Endothelial cell of umbilical vein (primary cell): ENCODE measurements at regions not wholly inside any gene's neighbourhood (a gene's known extent, or its start where the extent isn't known, plus 50 kb on each side); places are given as distances from the start of the nearest gene placed in this dataset.

ENCODE experiments used
- BruUV-seq: library from RNA; stranded (reverse); fragments of 400-500 nt; replicated peaks from 2 replicates; lab custom pipeline; 2021; lab: Mats Ljungman, UMichigan
- CTCF ChIA-PET: fragments of 300-600, 350-600 bp; sonication (Branson Sonifier 250); formaldehyde crosslinking; loops from one replicate; lab custom pipeline; 2021; ENCODE audit warnings: antibody characterized with exemption, inconsistent platforms; lab: Charles Lee
- POLR2A ChIA-PET: fragments of 300-600, 350-600 bp; sonication (Branson Sonifier 250); formaldehyde crosslinking; loops from one replicate; lab custom pipeline; 2021; ENCODE audit warnings: antibody characterized with exemption, inconsistent platforms; lab: Charles Lee
- DNase-seq: peaks from one replicate; pipeline ENCODE4 v3.0.0-alpha.2; 2011; ENCODE audit warnings: low read depth, low spot score
- FAIRE-seq: peaks from 2 replicates; lab custom pipeline; 2011; peaks lifted over from hg19 to GRCh38; lab: Jason Lieb, UNC
- H2AFZ ChIP-seq: 2 replicates; pipeline ENCODE4 v1.6.0; 2012; ENCODE audit warnings: low read depth, low read length, control low read depth, inconsistent platforms
- H3K27ac ChIP-seq: 2 replicates; pipeline ENCODE4 v1.5.1; 2011; ENCODE audit warnings: low read depth, mild to moderate bottlenecking, control low read depth, low read length, moderate library complexity; ENCODE audit not compliant: insufficient read depth
- H3K27me3 ChIP-seq, 2 experiments: 2 replicates each; pipeline versions ENCODE4 v1.6.0 to v1.6.1; 2011; ENCODE audit warnings: low read length in 2 of 2, mixed read lengths in 1 of 2; ENCODE audit not compliant: control insufficient read depth in 2 of 2, insufficient read depth in 2 of 2
- H3K36me3 ChIP-seq, 2 experiments: 2 replicates in 1 of 2; 3 replicates in 1 of 2; pipeline ENCODE4 v1.5.1; 2011; ENCODE audit warnings: low read length in 2 of 2, mild to moderate bottlenecking in 1 of 2, moderate library complexity in 1 of 2; ENCODE audit not compliant: control insufficient read depth in 2 of 2, insufficient read depth in 2 of 2; ENCODE audit errors: extremely low read depth in 1 of 2
- H3K4me1 ChIP-seq: 3 replicates; pipeline ENCODE4 v1.5.1; 2011; ENCODE audit warnings: mild to moderate bottlenecking, low read length; ENCODE audit not compliant: control insufficient read depth, insufficient read depth; ENCODE audit errors: extremely low read depth
- H3K4me2 ChIP-seq: 2 replicates; pipeline ENCODE4 v1.6.1; 2011; ENCODE audit warnings: low read length, control low read depth, mixed read lengths; ENCODE audit not compliant: insufficient read depth
- H3K4me3 ChIP-seq, 3 experiments: fragments of 200-600 bp in 1 of 3; sonication (generic), shearing (Covaris generic) in 1 of 3; replicated peaks in 1 of 3; 2 replicates each; pipeline ENCODE4 v1.5.1; 2011 to 2016; ENCODE audit warnings: control low read depth in 3 of 3, low read length in 3 of 3, mild to moderate bottlenecking in 2 of 3, inconsistent platforms in 1 of 3, low read depth in 1 of 3, moderate library complexity in 1 of 3; ENCODE audit not compliant: insufficient read depth in 1 of 3
- H3K79me2 ChIP-seq: 2 replicates; pipeline ENCODE4 v1.6.0; 2012; ENCODE audit warnings: low read length, inconsistent platforms; ENCODE audit not compliant: control insufficient read depth, insufficient read depth
- H3K9ac ChIP-seq: replicated peaks from 2 replicates; pipeline ENCODE3; 2011; ENCODE audit warnings: low read length, control low read depth; ENCODE audit not compliant: insufficient read depth; ENCODE audit errors: extremely low read depth
- H3K9me1 ChIP-seq: replicated peaks from 3 replicates; pipeline ENCODE4 v1.6.0; 2011; ENCODE audit warnings: mild to moderate bottlenecking, low read length; ENCODE audit not compliant: control insufficient read depth, insufficient read depth; ENCODE audit errors: extremely low read depth
- H3K9me3 ChIP-seq: replicated peaks from 2 replicates; pipeline ENCODE4 v1.5.1; 2012; ENCODE audit warnings: low read length, inconsistent platforms; ENCODE audit not compliant: control insufficient read depth, insufficient read depth
- H4K20me1 ChIP-seq: replicated peaks from 2 replicates; pipeline ENCODE3; 2011; ENCODE audit warnings: mild to moderate bottlenecking, low read length; ENCODE audit not compliant: control insufficient read depth, insufficient read depth; ENCODE audit errors: extremely low read depth
- EZH2 ChIP-seq: IDR thresholded peaks from 2 replicates; pipeline ENCODE4 v1.6.1; 2012; ENCODE audit warnings: borderline replicate concordance, low read depth, mild to moderate bottlenecking, moderate library complexity, low read length, inconsistent platforms; ENCODE audit not compliant: severe bottlenecking
- FOS ChIP-seq: IDR thresholded peaks from 2 replicates; pipeline ENCODE4 v1.6.1; 2011; ENCODE audit warnings: mild to moderate bottlenecking, low read length, moderate library complexity, borderline replicate concordance; ENCODE audit not compliant: insufficient read depth
- GATA2 ChIP-seq: IDR thresholded peaks from 2 replicates; pipeline ENCODE4 v1.7.0; 2011; ENCODE audit warnings: low read depth, mild to moderate bottlenecking, moderate library complexity, mixed read lengths, low read length; ENCODE audit not compliant: insufficient read length, insufficient read depth
- JUN ChIP-seq: IDR thresholded peaks from 2 replicates; pipeline ENCODE4 v1.6.1; 2011; ENCODE audit warnings: borderline replicate concordance, low read depth; ENCODE audit not compliant: insufficient read length, insufficient read depth
- MAX ChIP-seq: IDR thresholded peaks from 2 replicates; pipeline ENCODE4 v1.6.1; 2011; ENCODE audit not compliant: insufficient read depth, insufficient read length
- MYC ChIP-seq: IDR thresholded peaks from one replicate; pipeline ENCODE4 v1.6.1; 2011; ENCODE audit warnings: mild to moderate bottlenecking, low read depth, low read length
- POLR2A ChIP-seq: IDR thresholded peaks from 2 replicates; pipeline ENCODE4 v1.6.1; 2012; ENCODE audit warnings: low read depth, mild to moderate bottlenecking, control low read depth, low read length
- POLR2AphosphoS5 ChIP-seq: IDR thresholded peaks from 2 replicates; pipeline ENCODE4 v1.6.1; 2012; ENCODE audit warnings: low read depth, mild to moderate bottlenecking, control low read depth, low read length, moderate library complexity; ENCODE audit not compliant: insufficient read depth
- dilution Hi-C: fragments of 300-500 bp; cut with MboI; formaldehyde crosslinking; loops from one replicate; pipeline ENCODE4 v1.15.0; 2019; ENCODE audit warnings: low sequenced_read_pairs; ENCODE audit not compliant: extremely low pct_ligation_motif_present
- intact Hi-C: fragments of 100-400 bp; cut with micrococcal nuclease; formaldehyde crosslinking; loops from one replicate; pipeline ENCODE4 v1.10.0; 2022
- TF ChIP-seq, protein P1 (sequence below), 2 donors: IDR thresholded peaks; 1 replicate in 1 of 2; 2 replicates in 1 of 2; pipeline ENCODE4 v1.5.1; 2011; ENCODE audit warnings: low read length in 2 of 2, mild to moderate bottlenecking in 2 of 2, moderate library complexity in 2 of 2, control low read depth in 1 of 2, inconsistent platforms in 1 of 2, low read depth in 1 of 2; ENCODE audit not compliant: insufficient read depth in 1 of 2; ENCODE audit errors: extremely low read depth in 1 of 2

DNA sequence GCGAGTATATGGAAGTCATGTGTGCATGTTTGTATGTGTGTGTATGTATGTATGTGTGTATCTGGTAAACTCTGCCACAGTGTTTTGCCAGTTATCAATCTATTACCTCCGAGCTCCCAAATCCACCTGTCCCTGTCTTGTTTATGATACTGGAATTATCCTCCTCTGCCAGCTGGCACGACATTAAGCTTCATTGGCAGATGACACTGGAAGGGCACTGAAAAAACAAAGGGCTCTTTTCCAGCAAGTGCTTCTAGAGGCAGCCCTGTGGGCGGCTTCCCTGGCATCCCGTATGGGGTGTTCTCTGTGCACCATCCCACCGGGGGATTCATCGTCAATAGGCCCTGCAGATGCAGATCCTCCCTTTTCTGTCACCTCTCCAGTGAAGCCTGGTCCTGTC lies 221.5 kb downstream of the MSX2 start:
- no peak for DNase-seq
- Histone ChIP-seq H3K4me2 (no peak overlapping the region), H3K79me2 (no peaks in the 10 kb centered on the region), H3K9me3 (no peaks in the 10 kb centered on the region), H4K20me1 (no peaks in the 10 kb centered on the region), H3K4me1 (no peaks in the 10 kb centered on the region), H3K36me3 (no peaks in the 10 kb centered on the region), H3K9ac (no peak overlapping the region), H3K9me1 (no peaks in the 10 kb centered on the region), H2AFZ (no peak overlapping the region), H3K27me3 (no peaks in the 10 kb centered on the region), H3K27ac (no peak overlapping the region), H3K4me3 (no peak overlapping the region)
- BruUV-seq = no TSS peak
- ChIA-PET POLR2A (no interaction called here), CTCF (no interaction called here)
- no peak for FAIRE-seq
- dilution Hi-C loops (no loop called here), intact Hi-C loops (no loop called here)
- TF ChIP-seq POLR2AphosphoS5 = no peak
- no peak for TF ChIP-seq FOS
- no peak for TF ChIP-seq POLR2A
- no peak for TF ChIP-seq MYC
- no peak for TF ChIP-seq GATA2
- no peak for TF ChIP-seq JUN
- TF ChIP-seq EZH2 = no peak
- TF ChIP-seq MAX = no peak
- TF ChIP-seq, protein P1, sequence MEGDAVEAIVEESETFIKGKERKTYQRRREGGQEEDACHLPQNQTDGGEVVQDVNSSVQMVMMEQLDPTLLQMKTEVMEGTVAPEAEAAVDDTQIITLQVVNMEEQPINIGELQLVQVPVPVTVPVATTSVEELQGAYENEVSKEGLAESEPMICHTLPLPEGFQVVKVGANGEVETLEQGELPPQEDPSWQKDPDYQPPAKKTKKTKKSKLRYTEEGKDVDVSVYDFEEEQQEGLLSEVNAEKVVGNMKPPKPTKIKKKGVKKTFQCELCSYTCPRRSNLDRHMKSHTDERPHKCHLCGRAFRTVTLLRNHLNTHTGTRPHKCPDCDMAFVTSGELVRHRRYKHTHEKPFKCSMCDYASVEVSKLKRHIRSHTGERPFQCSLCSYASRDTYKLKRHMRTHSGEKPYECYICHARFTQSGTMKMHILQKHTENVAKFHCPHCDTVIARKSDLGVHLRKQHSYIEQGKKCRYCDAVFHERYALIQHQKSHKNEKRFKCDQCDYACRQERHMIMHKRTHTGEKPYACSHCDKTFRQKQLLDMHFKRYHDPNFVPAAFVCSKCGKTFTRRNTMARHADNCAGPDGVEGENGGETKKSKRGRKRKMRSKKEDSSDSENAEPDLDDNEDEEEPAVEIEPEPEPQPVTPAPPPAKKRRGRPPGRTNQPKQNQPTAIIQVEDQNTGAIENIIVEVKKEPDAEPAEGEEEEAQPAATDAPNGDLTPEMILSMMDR (IDR thresholded peaks at IDR 0.05; ENCODE audit: extremely low read depth in 1 of 2, insufficient read depth in 1 of 2, low read depth in 1 of 2, low read length in 2 of 2) = no peak
